Fibroblast of the conjunctiva (primary cell): ENCODE measurements at regions not wholly inside any gene's neighbourhood (a gene's known extent, or its start where the extent isn't known, plus 50 kb on each side); places are given as distances from the start of the nearest gene placed in this dataset.

Source experiments
- DNase-seq: peaks from one replicate; pipeline ENCODE4 v3.0.0-alpha.2; 2010; ENCODE audit warnings: low read depth

GRCh38 chr9:134585746-134586706 is 55.6 kb upstream of the COL5A1 start:
- no peak for DNase-seq

- DNase-seq, result no peak
These were observed 51.9 kb upstream of the COL5A1 start for GRCh38 chr9:134589748-134590147.

- DNase-seq, result no peak
These were observed 51.1 kb upstream of the COL5A1 start for GRCh38 chr9:134590240-134591081.

GRCh38 chr9:134591082-134591571 is 50.5 kb upstream of the COL5A1 start:
- no peak for DNase-seq

GRCh38 chr9:134591573-134591981 is 50.0 kb upstream of the COL5A1 start:
- no peak for DNase-seq
